ENCODE measurements at regions not wholly inside any gene's neighbourhood (a gene's known extent, or its start where the extent isn't known, plus 50 kb on each side); places are given as distances from the start of the nearest gene placed in this dataset.

GRCh38 chr10:121076776-121077715 is 225.9 kb downstream of the WDR11 start:
- DNase-seq: no peak

DNA sequence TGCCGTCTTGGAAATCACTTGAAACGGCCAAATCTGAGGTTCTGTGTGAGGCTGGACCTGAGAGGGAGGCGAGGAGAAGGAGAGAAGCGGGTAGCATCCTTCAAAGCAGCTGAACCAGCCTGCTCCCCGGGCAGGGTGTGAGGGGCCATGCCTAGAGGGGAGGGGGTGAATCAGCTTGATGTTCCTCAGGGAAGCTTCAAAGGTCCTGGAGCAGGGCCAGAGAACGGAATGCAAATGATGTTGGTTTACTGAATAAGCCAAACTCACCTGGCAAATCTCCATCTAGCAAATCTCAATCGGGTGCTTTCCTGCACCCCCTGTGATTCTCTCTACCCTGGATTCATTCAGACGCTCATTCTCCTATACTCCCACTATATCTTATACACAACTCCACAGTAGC is 226.9 kb downstream of the WDR11 start:
- DNase-seq: no peak

DNA sequence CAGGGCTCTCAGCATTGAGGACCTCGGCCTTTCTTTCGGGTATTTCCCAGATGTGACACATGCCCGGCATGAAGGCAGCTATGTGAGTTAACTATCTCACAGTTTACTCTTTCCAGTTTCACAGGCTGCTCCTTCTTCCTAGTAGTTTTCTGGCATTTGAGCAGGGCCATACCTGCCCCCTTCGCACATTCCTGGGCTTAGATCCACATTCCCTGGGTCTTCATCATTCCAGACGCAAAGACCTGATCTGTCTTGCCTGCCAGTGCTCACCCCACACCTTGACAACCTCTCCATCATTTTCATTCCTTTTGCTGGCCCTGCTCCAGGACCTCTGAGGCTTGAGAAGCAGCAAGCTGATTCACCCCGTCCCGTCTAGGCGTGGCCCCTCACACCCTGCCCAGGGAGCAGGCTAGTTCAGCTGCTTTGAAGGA is 227.5 kb downstream of the WDR11 start:
- no peak for DNase-seq

GRCh38 chr10:121079226-121079625 is 228.1 kb downstream of the WDR11 start:
- DNase-seq: no peak

DNA sequence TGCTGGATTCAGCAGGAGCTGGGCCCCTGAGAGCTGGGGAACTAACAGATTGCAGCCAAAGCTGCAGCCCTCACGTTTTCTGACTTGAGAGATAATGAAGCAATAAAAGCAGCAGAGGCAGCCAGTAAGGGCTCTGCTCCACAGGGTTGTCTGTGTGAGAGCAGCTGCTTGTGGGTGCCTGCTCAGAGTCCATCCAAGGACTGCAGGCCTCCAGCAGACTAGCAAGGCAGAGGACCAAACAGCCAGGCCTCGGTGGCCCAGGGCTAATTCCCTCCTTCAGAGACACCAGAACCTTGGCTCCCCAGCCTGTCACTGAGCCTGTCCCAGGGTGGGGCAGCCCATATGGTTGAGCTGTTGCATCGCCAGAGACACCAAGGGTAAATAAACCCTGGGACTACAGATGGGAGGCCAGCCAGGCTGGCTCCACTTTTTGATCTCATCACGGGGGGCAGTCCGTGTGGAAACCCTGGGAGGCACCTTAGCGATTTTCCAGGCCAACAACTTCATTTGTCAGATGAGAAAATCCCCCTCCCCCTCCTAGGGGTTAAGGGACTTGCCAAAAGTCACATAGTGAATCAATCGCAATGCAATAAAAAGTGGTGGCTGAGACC is 229.2 kb downstream of the WDR11 start:
- no peak for DNase-seq

DNA sequence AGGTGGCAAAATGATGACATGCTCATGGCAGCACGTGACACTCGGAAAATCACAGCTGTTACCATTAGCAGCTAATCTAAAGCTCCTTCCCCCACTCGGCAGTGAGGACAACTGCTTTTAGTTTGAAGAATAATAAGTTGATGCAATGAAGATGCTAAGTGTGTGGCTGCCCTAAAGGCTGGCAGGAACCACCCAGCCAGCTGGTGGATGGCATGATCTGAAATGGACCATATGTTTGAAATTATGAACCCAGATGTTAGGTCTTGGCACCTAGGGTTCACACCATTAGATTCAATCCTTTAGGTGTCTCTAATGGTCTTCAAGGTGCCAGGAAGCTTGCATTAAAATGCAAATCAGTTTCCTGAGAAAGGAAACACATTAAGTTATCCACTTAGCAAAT is 230.1 kb downstream of the WDR11 start:
- DNase-seq: no peak

- DNase-seq: no peak
These were observed 231.8 kb downstream of the WDR11 start for GRCh38 chr10:121082984-121083383.

GRCh38 chr10:121084016-121084674 is 233.0 kb downstream of the WDR11 start:
- no peak for DNase-seq

GRCh38 chr10:121084675-121085070 is 233.5 kb downstream of the WDR11 start:
- DNase-seq: no peak

GRCh38 chr10:121085367-121085766 is 234.2 kb downstream of the WDR11 start:
- no peak for DNase-seq

GRCh38 chr10:121087129-121087528 is 236.0 kb downstream of the WDR11 start:
- DNase-seq: peak; percentile 3

DNA sequence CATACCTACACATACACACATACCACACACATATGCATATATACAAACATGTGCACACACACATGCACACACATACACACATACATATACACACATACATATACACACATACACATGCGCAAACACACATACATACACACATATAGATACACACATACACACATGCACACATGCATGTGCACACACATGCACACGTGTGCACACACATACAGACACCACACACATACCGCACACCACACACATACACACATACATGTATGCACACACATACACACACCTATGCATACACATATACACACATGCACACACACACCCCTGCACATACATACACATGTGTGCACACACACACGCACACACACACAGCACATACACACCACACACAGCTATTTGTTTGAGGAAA is 236.5 kb downstream of the WDR11 start:
- DNase-seq: no peak

- DNase-seq: no peak
These were observed 237.4 kb downstream of the WDR11 start for GRCh38 chr10:121088524-121088923.

- no peak for DNase-seq
These were observed 238.3 kb downstream of the WDR11 start for GRCh38 chr10:121089434-121089833.

DNA sequence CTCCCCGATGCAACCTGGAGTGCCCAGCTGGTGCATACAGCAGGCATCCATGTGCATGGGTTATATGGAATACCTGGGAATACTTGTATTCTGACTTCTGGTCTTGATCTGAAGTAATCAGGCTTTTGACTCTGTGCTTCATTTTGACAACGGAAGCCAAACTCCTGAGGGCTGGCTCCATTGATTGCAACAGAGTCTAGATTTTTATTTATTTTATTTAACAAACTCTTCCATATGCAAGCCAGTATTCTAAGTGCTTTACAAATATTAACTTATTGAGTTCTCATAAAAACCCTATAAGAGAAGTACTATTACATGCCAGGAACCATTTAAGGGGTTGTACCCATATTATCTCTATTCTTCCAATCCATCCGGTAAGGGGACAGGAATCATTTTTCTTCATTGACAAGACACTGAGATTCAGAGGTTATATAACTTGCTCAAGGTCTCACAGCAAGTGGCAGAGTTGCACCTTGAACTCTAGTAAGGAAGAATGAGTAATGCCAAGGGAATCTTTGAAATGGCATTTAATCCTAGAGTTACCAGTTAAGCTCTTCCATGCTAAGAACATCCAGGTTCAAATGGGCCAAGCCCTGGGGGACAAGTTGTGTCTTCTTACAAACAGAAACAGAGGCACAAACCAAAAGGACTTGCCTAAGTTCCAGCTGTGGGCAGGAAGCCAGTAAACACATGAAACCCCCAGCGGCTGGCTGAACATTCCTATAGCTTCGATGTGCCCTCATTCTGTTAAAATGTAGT is 241.0 kb downstream of the WDR11 start:
- DNase-seq: no peak

- DNase-seq: no peak
These were observed 241.5 kb downstream of the WDR11 start for GRCh38 chr10:121092720-121093095.

DNA sequence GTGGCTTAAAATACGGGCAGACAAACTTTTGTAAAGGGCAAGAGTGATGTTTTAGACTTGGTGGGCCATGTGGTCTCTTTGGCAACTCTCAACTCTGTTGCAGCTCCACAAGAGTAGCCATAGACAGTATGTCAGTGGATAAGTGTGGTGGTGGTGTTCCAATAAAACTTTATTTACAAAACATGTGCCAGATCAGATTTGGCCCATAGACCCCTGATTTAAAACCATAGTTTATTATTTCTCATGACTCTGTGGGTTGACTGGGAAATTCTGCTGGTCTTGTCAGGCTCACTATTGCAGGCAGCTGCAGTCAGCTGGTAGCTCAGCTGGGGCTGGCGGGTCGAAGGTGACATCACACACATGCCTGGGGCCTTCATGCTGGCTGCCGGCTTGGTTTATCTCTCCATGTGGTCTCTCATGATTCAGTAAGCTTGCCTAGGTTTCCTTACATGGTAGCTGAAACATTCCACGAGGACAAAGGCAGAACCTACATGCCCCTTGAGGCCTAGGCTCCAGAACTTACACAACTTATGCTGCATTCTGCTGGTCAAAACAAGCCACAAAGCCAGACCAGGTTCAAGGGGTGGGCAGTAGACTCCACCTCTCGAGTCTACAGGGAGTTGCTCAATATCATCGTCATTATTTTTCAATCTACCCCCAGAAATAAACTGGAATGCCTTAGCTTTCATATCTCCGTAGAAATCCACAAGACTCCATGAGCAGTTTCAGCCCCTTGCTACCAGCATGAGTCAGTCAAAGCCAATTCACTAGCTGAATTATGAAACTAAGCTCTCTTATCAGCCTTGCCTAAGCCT is 245.7 kb downstream of the WDR11 start:
- no peak for DNase-seq

GRCh38 chr10:121098211-121098610 is 247.0 kb downstream of the WDR11 start:
- no peak for DNase-seq

DNA sequence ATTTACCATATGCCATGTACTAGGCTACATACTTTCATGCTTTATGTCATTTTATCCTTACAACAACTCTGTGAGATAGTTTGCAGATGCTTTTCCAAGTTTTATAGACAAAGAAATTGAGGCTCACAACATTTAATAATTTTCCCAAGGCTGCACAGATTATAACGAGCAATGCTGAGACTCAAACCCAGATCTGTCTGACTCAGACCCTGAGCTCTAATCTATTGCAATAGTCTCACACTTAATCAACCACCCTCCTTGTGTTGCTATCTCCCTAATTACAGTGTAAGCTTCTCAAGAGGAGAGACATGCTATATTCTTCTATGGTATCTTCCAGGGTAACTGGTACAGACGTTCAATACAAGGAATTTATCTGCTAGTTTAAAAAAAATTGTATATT is 247.6 kb downstream of the WDR11 start:
- no peak for DNase-seq

DNA sequence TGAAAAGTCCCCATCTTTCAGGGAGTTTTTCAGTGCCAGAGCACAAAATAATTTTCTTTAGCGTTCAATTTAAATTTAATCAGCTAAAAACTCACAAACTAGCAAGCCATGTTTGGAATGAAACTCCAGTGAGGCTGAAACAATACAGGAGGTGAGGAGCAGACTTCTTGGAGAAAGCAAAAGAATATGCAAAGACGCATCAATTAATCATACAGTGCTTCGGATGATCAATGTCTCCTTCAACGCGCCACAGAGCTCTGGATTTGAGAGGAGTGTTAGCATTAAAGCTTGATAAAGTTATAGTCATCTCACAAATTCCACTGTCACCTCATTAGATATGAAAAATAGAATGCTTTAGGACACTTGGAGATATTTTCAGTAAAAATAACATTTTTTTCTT is 248.0 kb downstream of the WDR11 start:
- no peak for DNase-seq

DNA sequence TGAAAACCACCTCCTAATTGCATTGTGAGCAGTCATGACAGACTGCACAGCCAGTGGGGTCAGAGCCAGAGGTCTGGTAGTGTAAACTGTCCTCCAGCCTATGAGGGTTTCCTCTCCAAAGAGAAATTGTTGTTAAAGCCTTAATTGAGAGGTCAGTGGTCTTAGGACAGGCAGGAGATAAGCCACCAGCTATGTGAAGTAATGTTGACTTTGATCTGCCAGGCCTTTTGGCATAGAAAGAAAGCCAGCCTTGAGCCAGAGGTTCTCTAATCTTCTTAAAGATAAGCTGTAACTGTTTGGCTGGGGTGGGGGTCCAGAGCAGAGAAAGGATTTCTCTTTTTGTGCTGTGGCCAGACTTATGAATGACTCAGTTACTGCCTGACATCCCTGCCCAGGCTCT is 248.4 kb downstream of the WDR11 start:
- no peak for DNase-seq

GRCh38 chr10:121101561-121101960 is 250.4 kb downstream of the WDR11 start:
- no peak for DNase-seq
